B cell (primary cell): ENCODE measurements at regions not wholly inside any gene's neighbourhood (a gene's known extent, or its start where the extent isn't known, plus 50 kb on each side); places are given as distances from the start of the nearest gene placed in this dataset.

Experiments used
- ATAC-seq: fragments of 200-7000 bp; cut with Tn5 transposase; one replicate; pipeline ENCODE4 v1.10.0; 2021; ENCODE audit warnings: low read depth, mild to moderate bottlenecking, moderate number of reproducible peaks, moderate library complexity
- CTCF ChIA-PET: fragments of 350-600 bp; sonication (Branson Sonifier 250); formaldehyde crosslinking; loops from one replicate; lab custom pipeline; 2021; ENCODE audit warnings: antibody characterized with exemption, inconsistent platforms; lab: Charles Lee
- POLR2A ChIA-PET: fragments of 350-600 bp; sonication (Branson Sonifier 250); formaldehyde crosslinking; loops from one replicate; lab custom pipeline; 2021; ENCODE audit warnings: antibody characterized with exemption; lab: Charles Lee
- DNase-seq: peaks from one replicate; pipeline ENCODE4 v3.0.0; 2013
- H2AFZ ChIP-seq: 2 replicates; pipeline ENCODE4 v1.6.1; 2012; ENCODE audit warnings: mild to moderate bottlenecking, low read depth, low read length; ENCODE audit not compliant: insufficient read depth, poor library complexity, severe bottlenecking
- H3K27ac ChIP-seq, 2 donors: 1 replicate in 1 of 2; 2 replicates in 1 of 2; pipeline ENCODE4 v1.5.1; 2012 to 2013; ENCODE audit warnings: low read length in 2 of 2, mild to moderate bottlenecking in 2 of 2, moderate library complexity in 1 of 2
- H3K27me3 ChIP-seq, 4 experiments: fragments of 200-600 bp in 1 of 4; sonication (generic) in 1 of 4; replicated peaks in 1 of 4; 1 replicate in 2 of 4; 2 replicates in 2 of 4; pipeline versions ENCODE4 v1.6.1 to v1.7.0; 2013 to 2016; ENCODE audit warnings: low read length in 3 of 4, mild to moderate bottlenecking in 2 of 4, mixed read lengths in 1 of 4, moderate library complexity in 1 of 4; ENCODE audit not compliant: insufficient read depth in 4 of 4, control insufficient read depth in 3 of 4; ENCODE audit errors: control extremely low read depth in 1 of 4
- H3K36me3 ChIP-seq, 2 experiments: replicated peaks in 1 of 2; 1 replicate in 1 of 2; 2 replicates in 1 of 2; pipeline versions ENCODE4 v1.6.1 to v1.7.1; 2013; ENCODE audit warnings: low read length in 1 of 2; ENCODE audit not compliant: insufficient read depth in 2 of 2, control insufficient read depth in 1 of 2; ENCODE audit errors: control extremely low read depth in 1 of 2, extremely low read depth in 1 of 2
- H3K4me1 ChIP-seq, 2 donors: fragments of 200-600 bp in 1 of 2; sonication (generic) in 1 of 2; 1 replicate in 1 of 2; 2 replicates in 1 of 2; pipeline versions ENCODE4 v1.5.1 to v1.6.1; 2013 to 2017; ENCODE audit warnings: low read length in 2 of 2; ENCODE audit not compliant: control insufficient read depth in 2 of 2, insufficient read depth in 2 of 2
- H3K4me2 ChIP-seq: replicated peaks from 2 replicates; pipeline ENCODE3; 2012; ENCODE audit warnings: mild to moderate bottlenecking, low read depth, low read length; ENCODE audit not compliant: poor library complexity, severe bottlenecking
- H3K4me3 ChIP-seq, 5 experiments: fragments of 200-600 bp in 1 of 5; sonication (generic) in 1 of 5; 1 replicate in 3 of 5; 2 replicates in 2 of 5; pipeline versions ENCODE4 v1.5.1 to v1.7.0; 2011 to 2016; ENCODE audit warnings: low read length in 4 of 5, mild to moderate bottlenecking in 4 of 5, low read depth in 2 of 5, control low read depth in 1 of 5, moderate library complexity in 1 of 5; ENCODE audit not compliant: insufficient read depth in 1 of 5; ENCODE audit errors: control extremely low read depth in 1 of 5, extremely low read depth in 1 of 5
- H3K79me2 ChIP-seq: fragments of 200-600 bp; sonication (generic); one replicate; pipeline ENCODE4 v1.6.0; 2016; ENCODE audit warnings: low read length; ENCODE audit not compliant: control insufficient read depth, insufficient read depth
- H3K9ac ChIP-seq: fragments of 200-600 bp; sonication (generic); 2 replicates; pipeline ENCODE4 v1.6.1; 2017; ENCODE audit warnings: mild to moderate bottlenecking, low read length, moderate library complexity
- H3K9me3 ChIP-seq, 3 donors: one replicate each; pipeline versions ENCODE4 v1.6.1 to v1.7.1; 2013; ENCODE audit warnings: low read length in 2 of 3; ENCODE audit not compliant: control insufficient read depth in 2 of 3, insufficient read depth in 1 of 3; ENCODE audit errors: control extremely low read depth in 1 of 3
- H4K20me1 ChIP-seq: 2 replicates; pipeline ENCODE4 v1.6.0; 2012; ENCODE audit warnings: mild to moderate bottlenecking, low read length; ENCODE audit not compliant: insufficient read depth, control insufficient read depth, poor library complexity, severe bottlenecking
- H3K27ac Mint-ChIP-seq: one replicate; pipeline ENCODE4 v1.8.0; 2021; ENCODE audit warnings: mixed read lengths
- H3K27me3 Mint-ChIP-seq: one replicate; pipeline ENCODE4 v1.8.0; 2021; ENCODE audit warnings: mixed read lengths
- H3K4me1 Mint-ChIP-seq: one replicate; pipeline ENCODE4 v1.8.0; 2021; ENCODE audit warnings: mixed read lengths
- H3K4me3 Mint-ChIP-seq: one replicate; pipeline ENCODE4 v1.8.0; 2021; ENCODE audit warnings: mixed read lengths
- H3K9me3 Mint-ChIP-seq: one replicate; pipeline ENCODE4 v1.8.0; 2022; ENCODE audit warnings: mixed read lengths; ENCODE audit not compliant: insufficient read depth
- CTCF ChIP-seq: fragments of 200-600 bp; IDR thresholded peaks from one replicate; pipeline ENCODE4 v1.8.0; 2022; ENCODE audit warnings: antibody characterized with exemption, mild to moderate bottlenecking
- EZH2 ChIP-seq: IDR thresholded peaks from 2 replicates; pipeline ENCODE4 v1.6.1; 2012; ENCODE audit warnings: borderline replicate concordance, low read depth, mild to moderate bottlenecking, moderate library complexity, low read length; ENCODE audit not compliant: insufficient read depth, poor library complexity, severe bottlenecking
- WGBS: methylation state at CpG from one replicate; pipeline ENCODE4 v1.1.5; 2013; ENCODE audit warnings: missing lambda C conversion rate; ENCODE audit not compliant: insufficient coverage; 5-methylcytosine and 5-hydroxymethylcytosine counted together
- intact Hi-C: fragments of 100-400 bp; cut with micrococcal nuclease; formaldehyde crosslinking; loops from one replicate; pipeline ENCODE4 v1.10.0; 2022

DNA sequence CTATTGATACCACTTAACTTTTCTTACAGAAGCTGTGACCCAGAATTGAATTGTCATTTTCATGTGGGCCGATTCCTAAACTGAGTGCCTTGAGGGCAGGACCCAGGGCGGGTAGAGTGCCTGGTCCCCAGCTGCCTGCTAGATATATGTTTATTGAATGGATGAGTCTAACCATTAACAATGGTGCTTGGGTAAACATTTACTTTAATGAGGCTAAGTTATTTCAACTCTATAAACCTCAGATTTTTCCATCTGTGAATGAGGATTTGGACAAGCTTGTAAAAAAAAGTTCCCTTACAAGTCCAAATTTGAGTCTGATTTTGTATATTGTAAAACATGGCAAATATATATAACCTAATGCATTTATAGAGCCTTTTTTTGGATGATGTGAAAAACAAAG, 181.8 kb upstream of the ELL2 start:
- Histone ChIP-seq H3K79me2 (no peaks in the 10 kb centered on the region), H3K9ac (no peak overlapping the region), H3K4me2 (no peak overlapping the region), H3K9me3 (no peaks in the 10 kb centered on the region), H3K27ac (no peak overlapping the region), H2AFZ (no peak overlapping the region), H3K27me3 (no peaks in the 10 kb centered on the region), H4K20me1 (no peaks in the 10 kb centered on the region), H3K36me3 (no peaks in the 10 kb centered on the region), H3K4me1 (no peaks in the 10 kb centered on the region), H3K4me3 (no peak overlapping the region)
- TF ChIP-seq EZH2: no peak
- TF ChIP-seq CTCF: no peak
- Mint-ChIP-seq H3K9me3 (no peaks in the 10 kb centered on the region), H3K4me1 (no peaks in the 10 kb centered on the region), H3K27ac (no peak overlapping the region), H3K4me3 (no peak overlapping the region), H3K27me3 (no peaks in the 10 kb centered on the region)
- intact Hi-C loops: no loop called here
- ChIA-PET POLR2A (no interaction called here), CTCF (no interaction called here)
- ATAC-seq (no peak), DNase-seq (no peak)
- no CpG with 5 or more reads among the region's 2 CpGs for WGBS

GRCh38 chr5:96142786-96143434, 181.3 kb upstream of the ELL2 start:
- Histone ChIP-seq H3K4me3 (no peak overlapping the region), H3K36me3 (no peaks in the 10 kb centered on the region), H3K79me2 (no peaks in the 10 kb centered on the region), H2AFZ (no peak overlapping the region), H3K27me3 (no peaks in the 10 kb centered on the region), H3K27ac (no peak overlapping the region), H4K20me1 (no peaks in the 10 kb centered on the region), H3K4me2 (no peak overlapping the region), H3K4me1 (no peaks in the 10 kb centered on the region), H3K9me3 (no peaks in the 10 kb centered on the region), H3K9ac (no peak overlapping the region)
- H3K9me3 Mint-ChIP-seq: no peaks in the 10 kb centered on the region
- H3K27ac Mint-ChIP-seq: no peak overlapping the region
- no peaks in the 10 kb centered on the region for H3K27me3 Mint-ChIP-seq
- ChIA-PET CTCF (no interaction called here), POLR2A (no interaction called here)
- DNase-seq (no peak), ATAC-seq (no peak)
- H3K4me3 Mint-ChIP-seq: no peak overlapping the region
- TF ChIP-seq EZH2 (no peak), CTCF (no peak)
- no peaks in the 10 kb centered on the region for H3K4me1 Mint-ChIP-seq
- WGBS: no CpG with 5 or more reads among the region's 3 CpGs
- intact Hi-C loops: no loop called here
